GM21528 (cell line): ENCODE measurements at regions not wholly inside any gene's neighbourhood (a gene's known extent, or its start where the extent isn't known, plus 50 kb on each side); places are given as distances from the start of the nearest gene placed in this dataset.

Experiments
- ATAC-seq: cut with Tn5 transposase; IDR thresholded peaks from one replicate; pipeline ENCODE4 v1.9.1; 2021; ENCODE audit warnings: mild to moderate bottlenecking, moderate library complexity; ENCODE audit not compliant: unreplicated experiment, low FRiP score

GRCh38 chr7:16975712-16976111 is 93.9 kb upstream of the AGR3 start:
- ATAC-seq = peak; percentile 56

DNA sequence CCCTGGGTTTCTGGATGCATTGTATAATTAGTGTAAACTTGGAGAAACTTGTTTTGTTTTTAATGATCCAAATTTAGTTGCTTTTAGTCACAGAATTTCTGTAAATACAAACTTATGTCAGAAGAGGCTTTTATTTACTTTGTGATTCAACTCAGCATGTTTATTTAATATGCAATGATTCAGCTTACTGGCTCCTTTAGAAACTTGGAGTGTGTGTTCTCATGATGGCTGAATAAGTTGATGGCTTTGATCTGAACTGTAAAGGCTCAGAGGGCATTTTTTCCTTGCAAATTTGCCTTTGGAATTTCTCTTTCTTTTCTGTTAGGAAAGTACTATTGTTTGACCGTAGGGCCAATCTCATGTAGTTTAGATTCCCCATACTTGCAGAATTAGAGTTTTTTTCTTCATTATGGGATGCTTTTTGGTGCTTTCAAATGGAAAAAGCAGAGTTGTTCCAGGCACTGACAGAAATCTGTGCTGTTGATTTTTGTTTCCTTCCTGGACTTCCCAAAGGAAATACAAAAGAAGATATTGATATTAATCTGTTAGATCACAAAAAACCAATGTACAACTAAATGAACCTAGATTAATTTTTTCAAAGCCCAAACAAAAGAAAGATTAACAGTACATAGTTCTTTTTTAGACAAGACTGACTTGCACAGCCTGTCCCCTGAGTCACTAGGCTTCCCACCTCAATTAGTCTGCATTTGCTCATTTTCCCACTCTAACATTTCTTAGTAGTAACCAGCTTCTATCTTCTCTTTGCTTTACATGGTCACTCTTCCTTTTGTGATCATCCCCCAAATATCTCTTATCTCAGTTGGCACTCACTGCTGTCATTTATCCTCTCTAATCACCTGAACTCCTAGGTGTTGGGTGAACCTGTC is 96.8 kb upstream of the AGR3 start:
- no peak for ATAC-seq

- no peak for ATAC-seq
Measured at GRCh38 chr7:16980539-16980938, 98.8 kb upstream of the AGR3 start.

GRCh38 chr7:16982640-16983350 is 101.0 kb upstream of the AGR3 start:
- ATAC-seq = no peak

DNA sequence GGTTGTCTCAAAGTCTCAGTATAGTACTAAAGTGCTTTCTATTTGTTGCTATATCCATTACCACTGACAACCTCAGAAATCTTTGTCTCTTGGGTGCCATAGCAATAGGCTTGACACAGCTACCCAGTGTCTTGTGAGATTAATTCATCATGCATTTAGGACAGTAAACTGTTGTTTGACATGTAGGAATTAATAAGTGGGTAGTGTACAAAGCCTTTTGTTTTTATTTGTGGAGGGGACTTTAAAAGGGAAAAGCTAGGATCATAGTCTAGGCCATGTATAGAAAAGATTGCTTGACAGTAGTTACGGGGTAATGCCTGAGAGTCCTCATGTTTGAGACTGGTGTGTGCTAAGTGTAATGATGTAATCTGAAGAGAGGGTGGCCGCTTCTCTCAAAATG is 102.6 kb upstream of the AGR3 start:
- no peak for ATAC-seq

- ATAC-seq = no peak
Measured at GRCh38 chr7:16985621-16986020, 103.8 kb upstream of the AGR3 start.

- ATAC-seq = no peak
Measured at GRCh38 chr7:16986755-16987154, 105.0 kb upstream of the AGR3 start.

- no peak for ATAC-seq
Measured at GRCh38 chr7:16989811-16990413, 108.1 kb upstream of the AGR3 start.

- no peak for ATAC-seq
Measured at GRCh38 chr7:16991551-16991950, 109.8 kb upstream of the AGR3 start.

DNA sequence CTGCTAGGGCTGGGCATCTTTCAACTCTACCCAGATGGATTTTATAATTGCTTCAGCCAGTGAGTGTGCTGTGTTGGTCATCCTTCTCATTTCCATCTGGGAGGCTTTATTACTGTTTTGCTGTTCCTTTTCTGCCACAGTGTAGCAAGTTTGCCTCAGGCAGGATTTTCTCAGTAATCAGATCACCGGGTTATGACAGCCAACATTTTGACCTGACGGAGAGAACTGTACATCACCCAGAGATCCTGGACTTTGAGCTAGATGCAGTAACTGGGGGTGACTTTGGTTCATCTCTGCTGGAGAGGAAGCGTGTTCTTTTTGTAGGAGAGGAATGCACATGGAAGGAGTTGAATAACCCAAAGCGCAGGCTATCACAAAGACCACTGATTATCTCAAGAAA is 111.8 kb upstream of the AGR3 start:
- ATAC-seq = no peak

- no peak for ATAC-seq
Measured at GRCh38 chr7:16998481-16999051, 116.8 kb upstream of the AGR3 start.

GRCh38 chr7:16999541-17000267 is 117.9 kb upstream of the AGR3 start:
- no peak for ATAC-seq

DNA sequence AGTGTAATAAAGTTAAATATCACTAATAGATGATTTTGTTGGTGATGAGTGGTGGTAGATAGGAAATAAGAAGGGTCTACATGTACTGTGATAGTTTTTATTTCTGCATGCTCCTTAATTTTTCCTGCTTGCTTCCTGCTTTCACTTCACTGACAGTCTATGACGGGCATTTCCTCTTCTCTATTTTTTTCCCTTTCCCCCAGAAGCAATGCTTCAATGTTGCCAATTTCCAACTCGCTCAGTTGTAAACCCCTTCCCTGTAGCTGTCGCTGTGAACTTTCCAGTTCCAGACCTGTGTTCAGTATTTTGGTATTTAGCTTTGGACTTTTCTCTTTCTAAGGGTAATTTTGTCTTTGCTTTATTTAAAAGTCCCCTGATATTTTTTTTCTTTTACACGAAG is 123.5 kb upstream of the AGR3 start:
- ATAC-seq = no peak

DNA sequence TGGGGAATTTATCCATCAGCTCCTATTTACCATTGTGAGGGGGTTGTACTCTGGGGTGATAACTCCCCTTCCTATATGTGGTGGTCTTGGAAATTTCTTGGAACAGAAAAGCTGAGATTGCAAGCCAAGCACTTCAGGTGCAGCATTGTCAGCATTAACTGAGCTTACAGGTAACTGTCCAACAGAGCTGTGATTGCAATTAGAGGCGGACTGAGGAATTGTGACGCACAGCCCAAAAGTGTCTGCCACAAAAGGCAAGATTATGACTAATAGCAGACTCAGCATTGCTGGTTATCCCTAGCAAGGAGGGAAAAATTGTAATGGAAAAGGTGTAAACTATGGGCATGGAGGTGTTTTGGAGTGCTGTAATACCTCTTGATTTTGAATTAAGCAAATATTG is 126.1 kb upstream of the AGR3 start:
- no peak for ATAC-seq

DNA sequence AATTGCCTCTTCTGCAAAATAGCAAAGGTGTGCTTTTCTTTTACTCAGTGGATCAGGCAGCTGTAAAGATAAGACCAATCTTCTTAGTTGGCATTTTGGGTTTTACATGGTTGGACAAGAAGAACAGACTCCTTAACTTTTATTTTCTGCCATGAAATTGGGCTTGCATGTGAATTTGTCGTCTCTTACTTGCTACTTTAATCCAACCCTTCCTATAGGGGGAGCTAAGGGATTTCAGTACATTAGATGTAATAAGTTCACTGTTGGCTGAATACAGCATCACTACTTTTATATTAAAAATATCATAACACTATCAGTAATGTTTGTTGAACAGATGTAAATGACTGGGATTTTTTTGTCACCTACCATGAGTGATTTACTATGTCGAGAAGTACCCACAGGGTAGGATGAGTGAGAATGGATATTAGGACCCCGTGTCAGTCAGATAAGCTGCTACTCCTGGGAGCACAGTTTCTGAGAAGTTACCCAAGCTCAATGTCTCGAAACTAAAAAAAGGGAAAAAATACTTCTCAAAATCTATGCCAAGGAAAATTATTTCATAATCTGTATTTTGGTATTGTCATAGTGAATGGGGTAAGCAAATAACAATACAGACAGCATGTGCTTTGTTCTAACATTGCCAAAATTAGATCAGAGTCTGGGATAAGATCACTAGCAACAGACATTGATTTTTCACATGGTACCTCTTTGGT is 127.4 kb upstream of the AGR3 start:
- ATAC-seq = no peak

DNA sequence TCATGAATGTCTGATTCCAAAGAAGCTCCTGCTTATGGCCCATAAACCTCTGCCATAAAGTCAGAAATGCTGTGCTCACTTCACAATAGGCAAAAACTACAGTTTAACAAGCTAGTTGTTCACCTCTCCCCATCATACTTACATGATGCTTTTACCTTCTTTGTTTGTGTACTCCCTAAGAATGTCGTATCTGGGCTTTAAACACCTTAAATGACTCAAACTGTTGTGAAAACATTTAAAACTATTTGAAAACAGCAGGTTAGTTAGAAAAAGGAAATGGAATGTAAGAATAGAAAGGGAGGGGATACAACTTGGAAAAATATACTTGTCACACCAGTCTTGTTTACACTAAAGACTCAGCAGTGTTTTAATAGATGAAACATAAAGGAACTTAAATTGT is 128.2 kb upstream of the AGR3 start:
- no peak for ATAC-seq

DNA sequence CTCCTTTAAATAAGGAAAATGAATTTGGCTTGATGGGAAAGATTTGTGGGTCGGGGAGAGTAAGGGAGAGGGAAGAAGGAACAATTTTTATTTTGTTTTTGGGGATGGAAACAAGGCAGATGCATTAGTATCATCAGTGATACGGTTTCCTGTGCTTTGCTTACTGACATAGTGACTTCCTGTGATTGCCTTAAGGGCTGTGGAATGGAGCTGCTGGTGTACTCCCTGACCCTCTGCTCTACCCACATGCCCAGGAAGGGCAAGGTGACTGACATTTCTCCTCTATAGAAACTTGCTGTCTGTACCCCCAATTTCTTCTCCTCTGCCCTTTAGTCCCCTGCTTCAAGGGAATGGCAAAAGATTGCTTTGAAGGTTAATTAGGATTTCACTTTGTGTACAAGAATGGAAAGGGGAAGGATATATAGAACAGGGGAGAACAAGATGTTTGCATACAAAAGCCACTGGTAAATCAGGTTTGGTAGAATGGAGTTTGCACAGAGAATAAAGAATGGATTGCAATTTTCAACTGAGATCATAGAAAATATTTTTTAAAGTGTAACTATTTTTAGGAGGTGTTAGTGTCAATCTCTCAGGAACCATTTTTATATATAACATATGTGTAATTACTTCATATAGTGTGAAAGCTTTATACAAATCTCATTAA is 129.0 kb upstream of the AGR3 start:
- no peak for ATAC-seq

DNA sequence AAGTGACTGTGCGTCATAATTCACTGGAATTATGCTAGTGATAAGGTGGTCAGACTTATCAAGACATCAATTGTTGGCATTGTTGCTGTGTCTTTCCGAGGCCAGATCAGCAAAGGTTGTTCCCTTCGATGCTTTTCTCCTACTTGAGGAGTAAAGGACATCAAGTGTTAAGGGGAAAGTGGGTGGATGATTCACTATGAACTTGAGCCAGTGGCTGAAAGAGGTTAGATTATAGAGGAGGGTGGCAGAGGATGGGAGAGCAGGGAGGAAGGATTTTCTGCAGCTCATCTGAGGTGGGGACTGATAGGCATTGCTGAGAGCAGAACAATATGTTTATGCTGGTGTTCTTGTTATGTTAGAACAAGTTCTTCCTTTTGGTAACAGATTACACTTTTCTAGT is 131.4 kb upstream of the AGR3 start:
- no peak for ATAC-seq

GRCh38 chr7:17014686-17015085 is 132.9 kb upstream of the AGR3 start:
- ATAC-seq = no peak
